Thymus (tissue), 11 donors: ENCODE measurements at regions not wholly inside any gene's neighbourhood (a gene's known extent, or its start where the extent isn't known, plus 50 kb on each side); places are given as distances from the start of the nearest gene placed in this dataset.

ENCODE experiments used
- DNase-seq, 9 donors: peaks; one replicate each; pipeline ENCODE4 v3.0.0-alpha.2; 2013; ENCODE audit warnings: low spot score in 9 of 9, low read depth in 6 of 9, missing footprints in 1 of 9
- H3K27ac ChIP-seq, 2 donors: one replicate each; pipeline ENCODE4 v1.5.1; 2013; ENCODE audit warnings: control low read depth in 1 of 2, low read depth in 1 of 2, low read length in 1 of 2, mild to moderate bottlenecking in 1 of 2, moderate library complexity in 1 of 2
- H3K27me3 ChIP-seq, 2 donors: one replicate each; pipeline ENCODE4 v1.5.1; 2013; ENCODE audit warnings: low read length in 1 of 2; ENCODE audit not compliant: control insufficient read depth in 2 of 2, insufficient read depth in 1 of 2
- H3K36me3 ChIP-seq, 2 donors: one replicate each; pipeline ENCODE4 v1.5.1; 2013; ENCODE audit warnings: low read length in 1 of 2, mild to moderate bottlenecking in 1 of 2, moderate library complexity in 1 of 2; ENCODE audit not compliant: control insufficient read depth in 2 of 2, insufficient read depth in 2 of 2
- H3K4me1 ChIP-seq, 2 donors: one replicate each; pipeline ENCODE4 v1.5.1; 2013; ENCODE audit warnings: low read length in 2 of 2; ENCODE audit not compliant: control insufficient read depth in 2 of 2, insufficient read depth in 2 of 2
- H3K4me3 ChIP-seq, 2 donors: one replicate each; pipeline ENCODE4 v1.5.1; 2013; ENCODE audit warnings: low read length in 2 of 2, control low read depth in 1 of 2, mild to moderate bottlenecking in 1 of 2
- H3K9me3 ChIP-seq, 2 donors: one replicate each; pipeline ENCODE4 v1.5.1; 2013; ENCODE audit warnings: low read length in 1 of 2, mild to moderate bottlenecking in 1 of 2; ENCODE audit not compliant: control insufficient read depth in 2 of 2, insufficient read depth in 1 of 2
- WGBS: extraction: QIAGEN DNeasy Blood & Tissue Kit; methylation state at CpG from one replicate; pipeline ENCODE4 v1.1.7; 2013; 5-methylcytosine and 5-hydroxymethylcytosine counted together
- donor health status: healthy.

DNA sequence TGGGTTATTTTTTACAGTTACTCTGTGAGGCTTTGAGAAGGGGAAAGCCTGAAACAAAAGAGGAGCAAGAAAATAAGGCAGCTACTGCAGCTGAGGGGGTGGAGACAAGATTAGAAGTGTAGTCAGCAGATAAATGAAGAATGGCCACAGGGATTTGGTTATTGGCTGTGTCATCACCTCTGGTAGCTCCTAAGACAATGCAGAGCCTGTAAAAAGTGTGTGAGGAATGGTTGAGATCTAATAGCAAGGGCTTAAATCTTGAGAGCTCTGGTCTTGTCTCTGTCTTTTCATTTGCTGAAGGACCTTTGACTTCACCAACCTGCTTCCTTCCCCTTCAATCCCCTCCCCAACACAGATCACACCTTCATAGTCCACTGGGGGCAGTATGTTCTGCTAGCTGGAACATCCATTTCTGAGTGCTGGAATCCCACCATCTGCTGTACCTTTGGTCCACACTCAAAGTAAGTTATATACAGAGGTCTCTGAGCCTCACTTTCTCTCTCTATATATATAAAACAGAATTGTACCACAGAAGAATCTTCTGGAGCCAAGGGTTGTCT is 213.7 kb upstream of the ZIC3 start:
- no peak overlapping the region for H3K27ac ChIP-seq
- H3K4me3 ChIP-seq = no peak overlapping the region
- no peaks in the 10 kb centered on the region for H3K4me1 ChIP-seq
- H3K36me3 ChIP-seq = no peaks in the 10 kb centered on the region
- no peaks in the 10 kb centered on the region for H3K27me3 ChIP-seq
- H3K9me3 ChIP-seq = no peaks in the 10 kb centered on the region
- no peak for DNase-seq

DNA sequence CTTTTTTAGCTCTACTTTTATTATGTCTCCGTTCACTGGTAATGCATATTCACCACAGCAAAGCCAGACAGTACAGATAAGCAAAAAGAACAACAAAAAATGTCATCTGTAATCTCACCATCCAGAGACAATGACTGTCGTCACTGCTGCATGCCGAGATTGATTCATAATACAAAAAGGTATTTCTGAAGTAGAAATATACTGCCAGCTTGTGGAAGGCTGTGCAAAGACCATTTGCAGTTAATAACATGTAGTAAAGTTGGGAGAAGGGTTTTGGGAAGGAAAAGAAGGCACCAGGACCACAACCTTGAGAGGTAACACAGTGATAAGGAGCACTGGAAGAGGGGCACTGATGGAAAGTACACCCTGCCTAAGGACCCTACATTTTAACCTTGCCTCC is 223.0 kb upstream of the ZIC3 start:
- Histone ChIP-seq H3K4me1 (no peaks in the 10 kb centered on the region), H3K4me3 (no peak overlapping the region), H3K9me3 (no peaks in the 10 kb centered on the region), H3K27ac (no peak overlapping the region), H3K27me3 (no peaks in the 10 kb centered on the region), H3K36me3 (no peaks in the 10 kb centered on the region)
- DNase-seq = no peak
- 87% methylated on average over 3 of the region's 3 CpGs for WGBS

DNA sequence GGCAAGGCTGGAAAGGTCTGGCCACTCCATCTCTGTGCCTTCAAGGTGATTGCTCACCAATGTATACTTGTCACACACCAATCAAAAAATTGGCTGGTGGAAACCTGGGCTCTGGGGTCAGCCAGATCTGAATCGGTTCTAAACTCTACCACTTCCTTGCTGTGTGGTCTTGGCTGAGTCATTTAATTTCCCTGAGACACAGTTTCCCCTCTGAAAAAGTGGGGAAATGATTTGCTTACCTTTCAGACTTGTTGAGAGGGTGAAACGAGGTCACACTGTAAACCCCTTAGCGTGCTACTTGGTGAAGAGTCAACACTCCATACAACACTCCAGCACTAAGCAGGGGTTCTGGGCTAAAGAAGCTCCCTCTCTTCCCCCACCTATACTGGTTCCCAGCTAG is 252.3 kb upstream of the ZIC3 start:
- Histone ChIP-seq H3K4me3 (no peak overlapping the region), H3K36me3 (no peaks in the 10 kb centered on the region), H3K27ac (no peak overlapping the region), H3K4me1 (no peaks in the 10 kb centered on the region), H3K27me3 (no peaks in the 10 kb centered on the region), H3K9me3 (no peaks in the 10 kb centered on the region)
- no peak for DNase-seq
- 83% methylated on average over 3 of the region's 3 CpGs for WGBS

GRCh38 chrX:137305404-137305803 is 260.5 kb upstream of the ZIC3 start:
- no peak overlapping the region for H3K4me3 ChIP-seq
- no peaks in the 10 kb centered on the region for H3K27me3 ChIP-seq
- H3K9me3 ChIP-seq = no peaks in the 10 kb centered on the region
- DNase-seq = no peak
- H3K36me3 ChIP-seq = no peaks in the 10 kb centered on the region
- H3K27ac ChIP-seq = no peak overlapping the region
- no peaks in the 10 kb centered on the region for H3K4me1 ChIP-seq

DNA sequence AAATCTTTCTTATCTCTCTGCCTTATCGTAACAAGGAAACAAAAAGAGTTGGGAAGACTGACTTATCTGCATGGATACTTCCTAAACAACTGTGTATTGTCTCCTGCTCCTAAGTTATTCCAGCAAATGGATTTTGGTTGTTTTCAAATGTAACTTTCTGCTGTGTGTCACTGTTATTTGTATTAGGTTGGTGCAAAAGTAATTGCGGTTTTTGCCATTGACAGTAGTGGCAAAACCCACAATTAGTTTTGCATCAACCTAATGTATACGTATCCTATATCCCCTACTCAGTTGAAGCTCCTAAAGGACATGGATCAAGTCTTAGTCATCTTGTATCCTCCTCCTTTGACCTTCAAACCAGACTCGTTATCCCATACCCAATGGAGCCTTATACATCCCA is 263.4 kb upstream of the GPR101 start:
- no peaks in the 10 kb centered on the region for H3K9me3 ChIP-seq
- no peak overlapping the region for H3K4me3 ChIP-seq
- no peaks in the 10 kb centered on the region for H3K27me3 ChIP-seq
- no peak for DNase-seq
- no peaks in the 10 kb centered on the region for H3K4me1 ChIP-seq
- 91% methylated on average over 4 of the region's 4 CpGs for WGBS
- H3K27ac ChIP-seq = no peak overlapping the region
- H3K36me3 ChIP-seq = no peaks in the 10 kb centered on the region

DNA sequence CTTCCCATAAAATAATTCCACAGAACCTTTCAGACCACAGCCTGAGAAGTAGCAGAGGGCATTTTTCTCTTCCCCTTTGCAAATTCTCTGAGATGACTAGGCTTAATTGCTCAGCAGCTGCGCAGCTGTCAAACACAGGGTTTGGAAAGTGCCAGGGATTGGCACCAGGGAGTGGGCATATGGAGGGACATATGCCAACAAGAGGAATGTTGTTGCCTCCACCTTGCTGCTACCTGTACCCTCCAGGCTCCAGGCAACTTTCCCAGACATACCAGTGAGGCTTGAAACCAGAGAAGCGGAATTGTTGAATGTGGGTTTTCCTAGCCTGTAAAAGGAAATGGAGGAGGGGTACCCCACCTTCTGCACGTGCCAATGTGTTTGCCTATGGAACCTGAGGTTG is 256.2 kb upstream of the GPR101 start:
- Histone ChIP-seq H3K27ac (no peak overlapping the region), H3K36me3 (no peaks in the 10 kb centered on the region), H3K4me1 (no peaks in the 10 kb centered on the region), H3K4me3 (no peak overlapping the region), H3K9me3 (no peaks in the 10 kb centered on the region), H3K27me3 (no peaks in the 10 kb centered on the region)
- no peak for DNase-seq
- 42% methylated on average over 3 of the region's 3 CpGs for WGBS

- H3K36me3 ChIP-seq = no peaks in the 10 kb centered on the region
- no peaks in the 10 kb centered on the region for H3K4me1 ChIP-seq
- H3K27ac ChIP-seq = no peak overlapping the region
- no peaks in the 10 kb centered on the region for H3K9me3 ChIP-seq
- no peak for DNase-seq
- no peak overlapping the region for H3K4me3 ChIP-seq
- H3K27me3 ChIP-seq = no peaks in the 10 kb centered on the region
- WGBS = 90% methylated on average over 3 of the region's 3 CpGs
These were observed 253.4 kb upstream of the GPR101 start for GRCh38 chrX:137287191-137287590.

- no peaks in the 10 kb centered on the region for H3K27me3 ChIP-seq
- H3K27ac ChIP-seq = no peak overlapping the region
- H3K4me1 ChIP-seq = no peaks in the 10 kb centered on the region
- DNase-seq = no peak
- H3K9me3 ChIP-seq = no peaks in the 10 kb centered on the region
- no peaks in the 10 kb centered on the region for H3K36me3 ChIP-seq
- 83% methylated on average over 2 of the region's 2 CpGs for WGBS
- no peak overlapping the region for H3K4me3 ChIP-seq
These were observed 252.6 kb upstream of the GPR101 start for GRCh38 chrX:137286423-137286822.

DNA sequence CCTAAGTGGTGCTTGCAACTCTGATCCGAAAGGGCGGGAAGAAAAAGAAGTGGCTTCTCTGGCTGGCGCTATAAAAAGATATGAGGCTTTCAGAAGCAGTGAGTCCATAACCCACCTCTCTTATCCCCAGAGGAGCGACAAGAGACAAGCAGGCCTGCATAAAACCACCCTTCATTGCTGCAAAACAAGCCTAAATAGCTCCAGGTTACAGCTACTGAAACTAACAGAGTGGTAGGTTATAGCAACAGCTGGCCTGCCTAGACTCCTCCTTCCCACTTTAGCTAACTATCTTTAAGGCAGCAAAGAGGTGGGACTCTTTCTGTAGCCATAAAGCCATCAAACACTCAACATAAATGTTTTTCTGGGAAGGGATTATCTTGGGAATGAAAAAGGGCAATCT is 245.0 kb upstream of the GPR101 start:
- Histone ChIP-seq H3K4me1 (no peaks in the 10 kb centered on the region), H3K36me3 (no peaks in the 10 kb centered on the region), H3K9me3 (no peaks in the 10 kb centered on the region), H3K27me3 (no peaks in the 10 kb centered on the region), H3K4me3 (no peak overlapping the region), H3K27ac (no peak overlapping the region)
- 90% methylated on average over 4 of the region's 4 CpGs for WGBS
- no peak for DNase-seq

DNA sequence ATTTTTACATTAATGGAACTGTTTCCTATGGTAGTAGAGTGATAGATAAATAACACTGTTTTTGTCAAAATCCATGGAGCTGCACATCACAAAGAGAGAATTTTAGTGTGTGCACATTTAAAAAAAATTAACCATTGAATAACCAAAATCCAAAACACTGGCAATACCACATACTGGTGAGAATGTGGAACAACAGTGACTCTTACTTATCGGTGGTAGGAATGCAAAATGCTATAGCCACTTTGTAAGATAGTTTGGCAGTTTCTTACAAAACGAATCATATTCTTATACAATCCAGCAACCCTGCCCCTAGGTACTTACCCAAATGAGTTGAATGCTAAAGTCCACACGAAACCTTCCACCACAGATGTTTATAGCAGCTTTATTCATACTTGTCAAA is 229.6 kb upstream of the GPR101 start:
- no peak for DNase-seq
- no peaks in the 10 kb centered on the region for H3K9me3 ChIP-seq
- WGBS = 85% methylated on average over 3 of the region's 3 CpGs
- no peak overlapping the region for H3K4me3 ChIP-seq
- no peaks in the 10 kb centered on the region for H3K4me1 ChIP-seq
- H3K36me3 ChIP-seq = no peaks in the 10 kb centered on the region
- no peak overlapping the region for H3K27ac ChIP-seq
- no peaks in the 10 kb centered on the region for H3K27me3 ChIP-seq
